GM10266 (cell line): ENCODE measurements at regions not wholly inside any gene's neighbourhood (a gene's known extent, or its start where the extent isn't known, plus 50 kb on each side); places are given as distances from the start of the nearest gene placed in this dataset.
"Not testable (repeated sequence)": the region's sequence is repeated elsewhere in the genome, so short reads cannot be mapped to it uniquely, and the experiment has no call there.

ENCODE experiments used
- DNase-seq: peaks from one replicate; pipeline ENCODE4 v3.0.0; 2012; ENCODE audit errors: extremely low spot score
- TF ChIP-seq, protein P1 (sequence below): IDR thresholded peaks from 2 replicates; pipeline ENCODE4 v1.5.1; 2012; ENCODE audit warnings: mild to moderate bottlenecking, low read depth; ENCODE audit not compliant: control insufficient read depth, insufficient read depth; ENCODE audit errors: missing control alignments

DNA sequence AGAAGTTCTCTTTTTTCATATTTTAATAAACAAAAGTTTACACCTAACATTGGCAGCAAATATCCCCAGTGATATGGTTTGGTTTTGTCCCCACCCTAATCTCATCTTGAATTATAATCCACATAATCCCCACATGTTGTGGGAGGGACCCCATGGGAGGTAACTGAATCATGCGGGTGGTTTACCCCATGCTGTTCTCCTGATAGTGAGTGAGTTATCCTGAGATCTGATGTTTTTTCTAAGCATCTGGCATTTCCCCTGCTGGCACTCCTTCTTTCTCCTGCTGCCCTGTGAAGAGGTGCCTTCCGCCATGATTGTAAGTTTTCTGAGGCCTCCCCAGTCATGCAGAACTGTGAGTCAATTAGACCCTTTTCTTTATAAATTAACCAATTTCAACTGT, 214.7 kb downstream of the SLITRK1 start:
- TF ChIP-seq, protein P1, sequence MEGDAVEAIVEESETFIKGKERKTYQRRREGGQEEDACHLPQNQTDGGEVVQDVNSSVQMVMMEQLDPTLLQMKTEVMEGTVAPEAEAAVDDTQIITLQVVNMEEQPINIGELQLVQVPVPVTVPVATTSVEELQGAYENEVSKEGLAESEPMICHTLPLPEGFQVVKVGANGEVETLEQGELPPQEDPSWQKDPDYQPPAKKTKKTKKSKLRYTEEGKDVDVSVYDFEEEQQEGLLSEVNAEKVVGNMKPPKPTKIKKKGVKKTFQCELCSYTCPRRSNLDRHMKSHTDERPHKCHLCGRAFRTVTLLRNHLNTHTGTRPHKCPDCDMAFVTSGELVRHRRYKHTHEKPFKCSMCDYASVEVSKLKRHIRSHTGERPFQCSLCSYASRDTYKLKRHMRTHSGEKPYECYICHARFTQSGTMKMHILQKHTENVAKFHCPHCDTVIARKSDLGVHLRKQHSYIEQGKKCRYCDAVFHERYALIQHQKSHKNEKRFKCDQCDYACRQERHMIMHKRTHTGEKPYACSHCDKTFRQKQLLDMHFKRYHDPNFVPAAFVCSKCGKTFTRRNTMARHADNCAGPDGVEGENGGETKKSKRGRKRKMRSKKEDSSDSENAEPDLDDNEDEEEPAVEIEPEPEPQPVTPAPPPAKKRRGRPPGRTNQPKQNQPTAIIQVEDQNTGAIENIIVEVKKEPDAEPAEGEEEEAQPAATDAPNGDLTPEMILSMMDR = no peak

GRCh38 chr13:83666141-83666540, 216.1 kb downstream of the SLITRK1 start:
- TF ChIP-seq, protein P1 = no peak
- no peak for DNase-seq

More for the DNA sequence above, 214.7 kb downstream of the SLITRK1 start:
- DNase-seq = no peak

DNA sequence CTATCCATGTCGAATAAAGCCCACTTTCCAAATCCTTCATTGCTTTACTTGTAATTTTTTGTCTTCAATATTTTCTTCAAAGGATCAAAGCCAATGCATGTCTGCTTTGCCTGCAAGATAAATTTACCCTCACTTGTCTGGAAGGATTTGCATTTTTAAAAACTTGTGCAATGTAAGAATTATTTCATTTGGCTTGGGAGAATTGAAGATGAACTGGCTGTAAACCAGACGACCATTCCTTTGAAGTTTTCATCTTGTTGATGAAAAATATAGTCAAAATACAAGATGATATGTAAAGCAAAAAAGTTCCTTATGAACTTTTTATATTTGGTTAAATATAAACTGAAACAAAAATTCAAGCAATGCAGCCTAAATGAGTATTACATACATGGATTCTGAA, 225.0 kb downstream of the SLITRK1 start:
- no peak for DNase-seq
- TF ChIP-seq, protein P1 = no peak

DNA sequence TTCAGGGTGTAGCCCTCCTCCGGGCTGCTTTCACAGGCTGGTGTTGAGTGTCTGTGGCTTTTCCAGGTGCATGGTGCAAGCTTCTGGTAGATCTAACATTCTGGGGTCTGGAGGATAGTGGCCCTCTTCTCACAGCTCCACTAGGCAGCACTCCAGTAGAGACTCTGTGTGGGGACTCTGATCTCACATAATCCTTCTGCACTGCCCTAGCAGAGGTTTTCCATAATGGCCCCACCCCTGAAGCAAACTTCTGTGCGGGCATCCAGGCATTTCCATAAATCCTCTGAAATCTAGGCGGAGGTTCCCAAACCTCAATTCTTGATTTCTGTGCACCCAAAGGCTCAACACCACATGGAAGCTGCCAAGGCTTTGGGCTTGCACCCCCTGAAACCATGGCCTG, 239.7 kb downstream of the SLITRK1 start:
- DNase-seq = not testable (repeated sequence)

- DNase-seq = no peak
- TF ChIP-seq, protein P1 = no peak
These were observed 247.7 kb downstream of the SLITRK1 start for GRCh38 chr13:83634601-83635000.

DNA sequence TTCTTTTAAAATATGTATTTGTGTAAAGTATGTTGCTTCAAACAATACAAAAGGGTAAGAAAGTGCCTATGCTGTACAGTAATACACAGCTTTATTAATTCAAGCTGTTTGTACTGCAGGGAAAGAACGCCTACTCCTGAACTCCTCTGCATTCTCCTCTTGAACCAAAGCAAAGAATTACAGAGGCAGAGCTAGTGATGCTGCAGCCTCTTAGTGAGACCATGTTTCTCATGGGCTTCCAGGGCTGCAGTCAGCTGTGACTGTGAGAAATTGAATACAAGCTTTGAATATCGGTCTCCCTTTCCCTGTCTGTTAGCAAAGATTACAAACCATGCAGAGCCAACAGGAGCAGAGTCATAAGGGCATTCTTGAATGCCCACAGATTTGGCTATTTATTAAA, 248.5 kb downstream of the SLITRK1 start:
- DNase-seq = no peak
- TF ChIP-seq, protein P1 = no peak

GRCh38 chr13:83622422-83622784, 259.9 kb downstream of the SLITRK1 start:
- TF ChIP-seq, protein P1 = no peak
- DNase-seq = no peak

DNA sequence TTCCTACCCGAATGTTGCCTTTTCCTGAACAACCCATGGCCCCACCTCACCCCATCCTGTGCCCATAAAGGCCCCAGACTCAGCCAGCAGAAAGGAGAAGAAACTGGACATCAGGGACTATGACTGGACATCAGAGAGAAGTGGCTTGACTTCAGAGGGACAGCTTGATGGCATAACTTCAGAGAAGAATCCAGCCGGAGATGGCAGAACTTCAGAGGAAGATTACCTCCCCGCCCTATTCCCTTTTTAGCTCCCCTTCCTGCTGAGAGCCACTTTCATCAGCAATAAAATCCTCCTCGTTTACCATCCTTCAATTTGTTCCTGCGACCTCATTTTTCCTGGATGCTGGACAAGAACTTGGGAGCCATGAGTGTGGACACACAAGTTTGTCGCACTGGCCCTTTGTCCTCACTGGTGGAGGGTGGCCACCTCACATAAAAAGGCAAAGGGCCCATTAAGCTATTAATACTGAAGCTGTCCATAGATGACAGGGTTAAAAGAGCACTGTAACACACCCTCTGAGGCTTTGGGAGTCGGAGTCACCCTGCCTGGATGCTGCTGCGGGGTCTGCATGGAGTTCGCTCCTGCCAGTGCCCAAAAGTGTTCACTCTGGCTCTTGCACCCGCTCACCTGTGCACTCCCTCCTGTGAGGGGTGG, 260.4 kb downstream of the SLITRK1 start:
- DNase-seq = no peak
- TF ChIP-seq, protein P1 = no peak
